Activated CD8-positive, alpha-beta T cell treated with anti-CD3 and anti-CD28 coated beads for 36 hours (primary cell): ENCODE measurements at regions not wholly inside any gene's neighbourhood (a gene's known extent, or its start where the extent isn't known, plus 50 kb on each side); places are given as distances from the start of the nearest gene placed in this dataset.

ENCODE experiments used
- ATAC-seq: fragments of 200-7000 bp; cut with Tn5 transposase; one replicate; pipeline ENCODE4 v1.10.0; 2021; ENCODE audit warnings: mild to moderate bottlenecking, moderate library complexity
- CTCF ChIA-PET: fragments of 350-600 bp; sonication (Branson Sonifier 250); formaldehyde crosslinking; loops from one replicate; lab custom pipeline; 2021; ENCODE audit warnings: antibody characterized with exemption; lab: Charles Lee
- POLR2A ChIA-PET: fragments of 350-600 bp; sonication (Branson Sonifier 250); formaldehyde crosslinking; loops from one replicate; lab custom pipeline; 2021; ENCODE audit warnings: antibody characterized with exemption; lab: Charles Lee
- DNase-seq: peaks from one replicate; pipeline ENCODE4 v3.0.0-alpha.2; 2020
- H3K27ac Mint-ChIP-seq: one replicate; pipeline ENCODE4 v1.8.0; 2021; ENCODE audit warnings: mild to moderate bottlenecking, mixed read lengths
- H3K27me3 Mint-ChIP-seq: one replicate; pipeline ENCODE4 v1.8.0; 2021; ENCODE audit warnings: mixed read lengths
- H3K36me3 Mint-ChIP-seq: one replicate; pipeline ENCODE4 v1.8.0; 2021; ENCODE audit warnings: low read depth, mixed read lengths
- H3K4me1 Mint-ChIP-seq: one replicate; pipeline ENCODE4 v1.8.0; 2021; ENCODE audit warnings: low read depth, mixed read lengths
- H3K4me3 Mint-ChIP-seq: one replicate; pipeline ENCODE4 v1.8.0; 2021; ENCODE audit warnings: mild to moderate bottlenecking, moderate library complexity, mixed read lengths
- H3K9me3 Mint-ChIP-seq: one replicate; pipeline ENCODE4 v1.8.0; 2021; ENCODE audit warnings: mixed read lengths
- intact Hi-C: fragments of 100-400 bp; cut with micrococcal nuclease; formaldehyde crosslinking; loops from one replicate; pipeline ENCODE4 v1.10.0; 2022
- TF ChIP-seq, protein P1 (sequence below): fragments of 200-600 bp; IDR thresholded peaks from one replicate; pipeline ENCODE4 v1.8.0; 2022; ENCODE audit warnings: antibody characterized with exemption, mild to moderate bottlenecking

- ChIA-PET POLR2A (no interaction called here), CTCF (no interaction called here)
- Mint-ChIP-seq H3K4me3 (no peak overlapping the region), H3K27ac (no peak overlapping the region), H3K9me3 (peaks cover 11% of the 10 kb centered on the region), H3K36me3 (no peaks in the 10 kb centered on the region), H3K4me1 (no peaks in the 10 kb centered on the region), H3K27me3 (no peaks in the 10 kb centered on the region)
- TF ChIP-seq, protein P1, sequence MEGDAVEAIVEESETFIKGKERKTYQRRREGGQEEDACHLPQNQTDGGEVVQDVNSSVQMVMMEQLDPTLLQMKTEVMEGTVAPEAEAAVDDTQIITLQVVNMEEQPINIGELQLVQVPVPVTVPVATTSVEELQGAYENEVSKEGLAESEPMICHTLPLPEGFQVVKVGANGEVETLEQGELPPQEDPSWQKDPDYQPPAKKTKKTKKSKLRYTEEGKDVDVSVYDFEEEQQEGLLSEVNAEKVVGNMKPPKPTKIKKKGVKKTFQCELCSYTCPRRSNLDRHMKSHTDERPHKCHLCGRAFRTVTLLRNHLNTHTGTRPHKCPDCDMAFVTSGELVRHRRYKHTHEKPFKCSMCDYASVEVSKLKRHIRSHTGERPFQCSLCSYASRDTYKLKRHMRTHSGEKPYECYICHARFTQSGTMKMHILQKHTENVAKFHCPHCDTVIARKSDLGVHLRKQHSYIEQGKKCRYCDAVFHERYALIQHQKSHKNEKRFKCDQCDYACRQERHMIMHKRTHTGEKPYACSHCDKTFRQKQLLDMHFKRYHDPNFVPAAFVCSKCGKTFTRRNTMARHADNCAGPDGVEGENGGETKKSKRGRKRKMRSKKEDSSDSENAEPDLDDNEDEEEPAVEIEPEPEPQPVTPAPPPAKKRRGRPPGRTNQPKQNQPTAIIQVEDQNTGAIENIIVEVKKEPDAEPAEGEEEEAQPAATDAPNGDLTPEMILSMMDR, result no peak
- no peak for DNase-seq
- ATAC-seq, result no peak
- intact Hi-C loops, result no loop called here
Measured at GRCh38 chr6:43940071-43940392, 170.0 kb downstream of the VEGFA start.

GRCh38 chr6:43939281-43940070, 169.5 kb downstream of the VEGFA start:
- Mint-ChIP-seq H3K27me3 (no peaks in the 10 kb centered on the region), H3K27ac (no peak overlapping the region), H3K9me3 (peaks cover 5% of the 10 kb centered on the region), H3K4me1 (no peaks in the 10 kb centered on the region), H3K36me3 (no peaks in the 10 kb centered on the region), H3K4me3 (no peak overlapping the region)
- POLR2A ChIA-PET, result no interaction called here
- no peak for DNase-seq
- CTCF ChIA-PET, result no interaction called here
- intact Hi-C loops, result no loop called here
- ATAC-seq, result no peak
- TF ChIP-seq, protein P1, result no peak

GRCh38 chr6:43938178-43939105, 168.4 kb downstream of the VEGFA start:
- H3K36me3 Mint-ChIP-seq, result no peaks in the 10 kb centered on the region
- POLR2A ChIA-PET, result interaction anchor here (1.5 kb wide), 1 partner anchor 11 kb away, joined by 4 read pairs; no protein-coding TSS in a partner anchor
- TF ChIP-seq, protein P1, result no peak

DNA sequence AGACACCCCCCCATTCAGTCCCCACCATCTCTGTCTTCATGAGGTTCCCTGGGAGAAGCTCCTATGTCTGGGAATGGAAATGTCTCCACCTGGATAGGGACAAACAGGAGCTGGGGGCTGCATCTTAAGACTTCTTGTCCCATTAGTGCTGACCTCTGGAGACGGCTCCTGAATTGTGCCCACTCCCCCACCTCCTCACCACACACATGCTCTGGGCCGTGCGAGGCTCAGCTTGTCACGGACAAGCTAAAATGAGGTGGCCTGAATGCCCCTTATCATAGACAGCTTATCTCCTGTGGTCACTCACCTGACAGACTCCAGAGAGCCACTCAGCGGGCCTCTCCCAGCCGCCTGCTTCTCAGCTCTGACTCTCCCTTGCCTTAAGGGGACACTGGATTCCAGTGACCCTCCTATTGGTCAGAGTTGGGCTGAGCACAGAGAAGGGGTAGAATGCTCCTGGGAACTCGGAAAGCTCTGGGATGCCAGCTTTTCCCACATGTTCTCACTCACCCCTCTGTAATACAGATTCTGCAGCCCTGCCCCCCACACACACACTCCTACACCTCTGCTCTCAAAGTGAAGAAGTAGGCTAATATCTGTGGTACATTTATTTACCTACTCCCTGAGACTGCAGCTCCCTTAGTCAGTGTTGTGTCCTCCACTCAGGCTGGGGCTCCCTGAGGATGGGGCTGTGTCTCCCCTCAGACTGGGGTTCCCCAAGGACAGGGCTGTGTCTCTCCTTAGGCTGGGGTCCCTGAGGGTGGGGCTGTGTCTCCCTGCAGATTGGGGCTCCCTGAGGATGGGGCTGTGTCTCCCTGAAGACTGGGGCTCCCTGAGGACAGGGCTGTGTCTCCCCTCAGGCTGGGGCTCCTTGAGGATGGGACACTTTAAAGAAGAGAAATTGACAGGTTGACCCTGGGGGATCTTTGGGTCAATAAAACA, 167.5 kb downstream of the VEGFA start:
- H3K4me1 Mint-ChIP-seq, result no peaks in the 10 kb centered on the region
- H3K27ac Mint-ChIP-seq, result no peak overlapping the region
- no peak overlapping the region for H3K4me3 Mint-ChIP-seq
- no peaks in the 10 kb centered on the region for H3K36me3 Mint-ChIP-seq
- ChIA-PET CTCF (no interaction called here), POLR2A (interaction anchor here (1.5 kb wide), 1 partner anchor 10 kb away, joined by 4 read pairs; no protein-coding TSS in a partner anchor)
- no peak for DNase-seq
- H3K27me3 Mint-ChIP-seq, result no peaks in the 10 kb centered on the region
- TF ChIP-seq, protein P1, result no peak
- intact Hi-C loops, result no loop called here
- no peaks in the 10 kb centered on the region for H3K9me3 Mint-ChIP-seq
- no peak for ATAC-seq

More at GRCh38 chr6:43938178-43939105, 168.4 kb downstream of the VEGFA start:
- H3K4me3 Mint-ChIP-seq, result no peak overlapping the region
- H3K27ac Mint-ChIP-seq, result no peak overlapping the region
- no peaks in the 10 kb centered on the region for H3K4me1 Mint-ChIP-seq
- intact Hi-C loops, result no loop called here
- DNase-seq, result no peak
- H3K27me3 Mint-ChIP-seq, result no peaks in the 10 kb centered on the region
- CTCF ChIA-PET, result no interaction called here
- ATAC-seq, result no peak
- H3K9me3 Mint-ChIP-seq, result no peaks in the 10 kb centered on the region
